ENCODE measurements at regions not wholly inside any gene's neighbourhood (a gene's known extent, or its start where the extent isn't known, plus 50 kb on each side); places are given as distances from the start of the nearest gene placed in this dataset.

DNA sequence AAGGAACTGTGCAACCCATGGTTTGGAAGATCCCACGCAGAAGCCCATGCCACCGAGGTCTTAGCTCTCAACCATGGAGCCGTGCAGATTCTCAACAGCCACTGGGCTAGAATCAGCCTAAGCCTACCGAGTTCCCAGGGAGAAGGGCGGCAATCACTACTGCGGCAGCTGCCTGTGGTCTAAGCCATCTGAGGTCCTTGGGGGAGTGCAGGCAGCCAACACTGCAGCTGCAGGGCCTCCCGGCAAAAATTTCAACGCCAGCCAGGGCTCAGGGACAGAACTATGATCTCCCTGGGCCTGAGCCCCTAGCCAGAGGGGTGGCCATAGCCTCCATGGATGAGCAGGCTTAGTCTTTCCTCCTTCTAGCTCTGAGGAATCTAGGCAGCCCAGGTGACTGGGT lies 156.8 kb upstream of the CLEC14A start:
- TF ChIP-seq ATF1 (CRISPR knock-in tag; IDR thresholded peaks at IDR 0.05), result no peak
- no peak for TF ChIP-seq ZNF121 (CRISPR knock-in tag; IDR thresholded peaks at IDR 0.05)
- TF ChIP-seq E2F5 (CRISPR knock-in tag; IDR thresholded peaks at IDR 0.05), result no peak
- TF ChIP-seq, protein P1, sequence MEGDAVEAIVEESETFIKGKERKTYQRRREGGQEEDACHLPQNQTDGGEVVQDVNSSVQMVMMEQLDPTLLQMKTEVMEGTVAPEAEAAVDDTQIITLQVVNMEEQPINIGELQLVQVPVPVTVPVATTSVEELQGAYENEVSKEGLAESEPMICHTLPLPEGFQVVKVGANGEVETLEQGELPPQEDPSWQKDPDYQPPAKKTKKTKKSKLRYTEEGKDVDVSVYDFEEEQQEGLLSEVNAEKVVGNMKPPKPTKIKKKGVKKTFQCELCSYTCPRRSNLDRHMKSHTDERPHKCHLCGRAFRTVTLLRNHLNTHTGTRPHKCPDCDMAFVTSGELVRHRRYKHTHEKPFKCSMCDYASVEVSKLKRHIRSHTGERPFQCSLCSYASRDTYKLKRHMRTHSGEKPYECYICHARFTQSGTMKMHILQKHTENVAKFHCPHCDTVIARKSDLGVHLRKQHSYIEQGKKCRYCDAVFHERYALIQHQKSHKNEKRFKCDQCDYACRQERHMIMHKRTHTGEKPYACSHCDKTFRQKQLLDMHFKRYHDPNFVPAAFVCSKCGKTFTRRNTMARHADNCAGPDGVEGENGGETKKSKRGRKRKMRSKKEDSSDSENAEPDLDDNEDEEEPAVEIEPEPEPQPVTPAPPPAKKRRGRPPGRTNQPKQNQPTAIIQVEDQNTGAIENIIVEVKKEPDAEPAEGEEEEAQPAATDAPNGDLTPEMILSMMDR (IDR thresholded peaks at IDR 0.05), result no peak
- TF ChIP-seq USF2 (CRISPR knock-in tag; IDR thresholded peaks at IDR 0.05), result no peak
- no peak for TF ChIP-seq NFYB (CRISPR knock-in tag; conservative IDR thresholded peaks at IDR 0.05; ENCODE audit: low read depth)

Data from WTC11 (cell line).